HEK293 (cell line): ENCODE measurements at regions not wholly inside any gene's neighbourhood (a gene's known extent, or its start where the extent isn't known, plus 50 kb on each side); places are given as distances from the start of the nearest gene placed in this dataset.

Source experiments
- CTCF ChIP-seq: fragments of 450-650 bp; formaldehyde crosslinking; IDR thresholded peaks from 2 replicates; pipeline ENCODE4 v1.5.1; 2016; ENCODE audit warnings: missing biosample characterization, missing genetic modification characterization
- PBX3 ChIP-seq: sonication (generic); formaldehyde crosslinking; IDR thresholded peaks from 2 replicates; pipeline ENCODE4 v1.8.1; 2022; ENCODE audit warnings: mild to moderate bottlenecking, moderate library complexity, missing genetic modification reagents
- PRDM4 ChIP-seq: fragments of 450-650 bp; formaldehyde crosslinking; IDR thresholded peaks from 2 replicates; pipeline ENCODE4 v1.5.1; 2017; ENCODE audit warnings: missing biosample characterization, missing genetic modification characterization
- REST ChIP-seq: fragments of 450-650 bp; formaldehyde crosslinking; IDR thresholded peaks from 2 replicates; pipeline ENCODE4 v1.5.1; 2016; ENCODE audit warnings: missing biosample characterization, missing genetic modification characterization
- ZFP37 ChIP-seq: fragments of 450-650 bp; formaldehyde crosslinking; IDR thresholded peaks from 2 replicates; pipeline ENCODE4 v1.5.1; 2016; ENCODE audit warnings: missing biosample characterization, missing genetic modification characterization
- ZNF660 ChIP-seq: fragments of 450-650 bp; IDR thresholded peaks from 2 replicates; pipeline ENCODE4 v1.5.1; 2018; ENCODE audit warnings: missing biosample characterization, mild to moderate bottlenecking, missing genetic modification characterization
- ZNF707 ChIP-seq: fragments of 450-650 bp; formaldehyde crosslinking; IDR thresholded peaks from 2 replicates; pipeline ENCODE4 v1.5.1; 2016; ENCODE audit warnings: missing biosample characterization, missing genetic modification characterization

GRCh38 chr3:71896751-71897150 lies 111.8 kb upstream of the PROK2 start:
- TF ChIP-seq CTCF (tag by site-specific recombination) (no peak), ZFP37 (tag by site-specific recombination) (no peak), REST (no peak), PBX3 (CRISPR knock-in tag) (no peak), PRDM4 (no peak), ZNF707 (no peak), ZNF660 (no peak)
